ENCODE measurements at regions not wholly inside any gene's neighbourhood (a gene's known extent, or its start where the extent isn't known, plus 50 kb on each side); places are given as distances from the start of the nearest gene placed in this dataset.

GRCh38 chr9:88835772-88836171 is 155.5 kb upstream of the S1PR3 start:
- Histone ChIP-seq H3K4me1 (ENCODE audit: insufficient read depth, low read length) (no peaks in the 10 kb centered on the region; the same call in 1 of the 2 replicates), H3K4me2 (ENCODE audit: insufficient read depth, insufficient read length, low read length) (no peak overlapping the region), H4K5ac (ENCODE audit: insufficient read length, low read depth, low read length) (no peak overlapping the region), H3K23ac (ENCODE audit: insufficient read length, low read depth, low read length) (no peak overlapping the region), H2BK120ac (ENCODE audit: low read depth, low read length, poor library complexity, severe bottlenecking) (no peak overlapping the region), H3K79me2 (ENCODE audit: insufficient read depth, low read length) (no peaks in the 10 kb centered on the region), H3K9me3 (ENCODE audit: control insufficient read depth, low read depth, low read length) (no peaks in the 10 kb centered on the region), H3K9ac (ENCODE audit: extremely low read depth, insufficient read length, low read length) (no peak overlapping the region), H4K20me1 (ENCODE audit: control insufficient read depth, insufficient read depth, insufficient read length) (no peaks in the 10 kb centered on the region), H3K23me2 (ENCODE audit: insufficient read length, low read depth, low read length, poor library complexity, severe bottlenecking) (no peaks in the 10 kb centered on the region), H2BK20ac (ENCODE audit: low read depth, low read length, poor library complexity, severe bottlenecking) (no peak overlapping the region), H3K4ac (ENCODE audit: low read depth, low read length) (no peak overlapping the region), H3K14ac (ENCODE audit: insufficient read depth, low read length) (no peak overlapping the region), H3T11ph (ENCODE audit: low read length) (no peak overlapping the region), H4K8ac (replicated peaks; ENCODE audit: insufficient read length, low read depth, low read length) (no peak overlapping the region), H3K18ac (ENCODE audit: insufficient read length, low read depth, low read length) (no peak overlapping the region), H3K56ac (ENCODE audit: insufficient read length, low read depth, low read length) (no peak overlapping the region), H2AK5ac (ENCODE audit: insufficient read length, low read length) (no peak overlapping the region), H3K27me3 (ENCODE audit: insufficient read depth, low read length) (no peaks in the 10 kb centered on the region), H2BK5ac (ENCODE audit: insufficient read length, low read length) (no peak overlapping the region), H4K91ac (ENCODE audit: insufficient read length, low read depth, low read length) (no peak overlapping the region), H2AFZ (ENCODE audit: low read length) (no peak overlapping the region), H2BK12ac (ENCODE audit: insufficient read length, low read depth, low read length) (no peak overlapping the region), H2BK15ac (ENCODE audit: low read depth, low read length) (no peak overlapping the region), H3K79me1 (ENCODE audit: insufficient read depth, low read depth, low read length, poor library complexity, severe bottlenecking) (no peaks in the 10 kb centered on the region), H3K27ac (ENCODE audit: insufficient read length, low read depth, low read length) (no peak overlapping the region)
- Mint-ChIP-seq H3K36me3 (ENCODE audit: insufficient read depth in 1 of 3, low read depth in 3 of 3) (peaks cover 0 to 6% (median 3%) of the 10 kb centered on the region in 3 experiments; a peak in 4 of 7 replicates), H3K9me3 (peaks cover 3 to 7% of the 10 kb centered on the region in 2 experiments; a peak in 3 of 5 replicates), H3K4me1 (peaks cover 6 to 8% of the 10 kb centered on the region in 2 experiments; a peak in 2 of 4 replicates), H3K27me3 (ENCODE audit: low read depth) (no peaks in the 10 kb centered on the region), H3K27ac (no peak overlapping the region), H3K4me3 (no peak overlapping the region)
- TF ChIP-seq CTCF (conservative IDR thresholded peaks at IDR 0.05): no peak
- WGBS (ENCODE audit: extremely low coverage, insufficient read length, low lambda C conversion rate): no CpG with 5 or more reads among the region's 3 CpGs
- no peak for DNase-seq

All from H9 (cell line).